Endothelial cell of umbilical vein (primary cell): ENCODE measurements at regions not wholly inside any gene's neighbourhood (a gene's known extent, or its start where the extent isn't known, plus 50 kb on each side); places are given as distances from the start of the nearest gene placed in this dataset.

ENCODE experiments used
- BruUV-seq: library from RNA; stranded (reverse); fragments of 400-500 nt; replicated peaks from 2 replicates; lab custom pipeline; 2021; lab: Mats Ljungman, UMichigan
- CTCF ChIA-PET: fragments of 300-600, 350-600 bp; sonication (Branson Sonifier 250); formaldehyde crosslinking; loops from one replicate; lab custom pipeline; 2021; ENCODE audit warnings: antibody characterized with exemption, inconsistent platforms; lab: Charles Lee
- POLR2A ChIA-PET: fragments of 300-600, 350-600 bp; sonication (Branson Sonifier 250); formaldehyde crosslinking; loops from one replicate; lab custom pipeline; 2021; ENCODE audit warnings: antibody characterized with exemption, inconsistent platforms; lab: Charles Lee
- DNase-seq: peaks from one replicate; pipeline ENCODE4 v3.0.0-alpha.2; 2011; ENCODE audit warnings: low read depth, low spot score
- FAIRE-seq: peaks from 2 replicates; lab custom pipeline; 2011; peaks lifted over from hg19 to GRCh38; lab: Jason Lieb, UNC
- H2AFZ ChIP-seq: 2 replicates; pipeline ENCODE4 v1.6.0; 2012; ENCODE audit warnings: low read depth, low read length, control low read depth, inconsistent platforms
- H3K27ac ChIP-seq: 2 replicates; pipeline ENCODE4 v1.5.1; 2011; ENCODE audit warnings: low read depth, mild to moderate bottlenecking, control low read depth, low read length, moderate library complexity; ENCODE audit not compliant: insufficient read depth
- H3K27me3 ChIP-seq, 2 experiments: 2 replicates each; pipeline versions ENCODE4 v1.6.0 to v1.6.1; 2011; ENCODE audit warnings: low read length in 2 of 2, mixed read lengths in 1 of 2; ENCODE audit not compliant: control insufficient read depth in 2 of 2, insufficient read depth in 2 of 2
- H3K36me3 ChIP-seq, 2 experiments: 2 replicates in 1 of 2; 3 replicates in 1 of 2; pipeline ENCODE4 v1.5.1; 2011; ENCODE audit warnings: low read length in 2 of 2, mild to moderate bottlenecking in 1 of 2, moderate library complexity in 1 of 2; ENCODE audit not compliant: control insufficient read depth in 2 of 2, insufficient read depth in 2 of 2; ENCODE audit errors: extremely low read depth in 1 of 2
- H3K4me1 ChIP-seq: 3 replicates; pipeline ENCODE4 v1.5.1; 2011; ENCODE audit warnings: mild to moderate bottlenecking, low read length; ENCODE audit not compliant: control insufficient read depth, insufficient read depth; ENCODE audit errors: extremely low read depth
- H3K4me2 ChIP-seq: 2 replicates; pipeline ENCODE4 v1.6.1; 2011; ENCODE audit warnings: low read length, control low read depth, mixed read lengths; ENCODE audit not compliant: insufficient read depth
- H3K4me3 ChIP-seq, 3 experiments: fragments of 200-600 bp in 1 of 3; sonication (generic), shearing (Covaris generic) in 1 of 3; replicated peaks in 1 of 3; 2 replicates each; pipeline ENCODE4 v1.5.1; 2011 to 2016; ENCODE audit warnings: control low read depth in 3 of 3, low read length in 3 of 3, mild to moderate bottlenecking in 2 of 3, inconsistent platforms in 1 of 3, low read depth in 1 of 3, moderate library complexity in 1 of 3; ENCODE audit not compliant: insufficient read depth in 1 of 3
- H3K79me2 ChIP-seq: 2 replicates; pipeline ENCODE4 v1.6.0; 2012; ENCODE audit warnings: low read length, inconsistent platforms; ENCODE audit not compliant: control insufficient read depth, insufficient read depth
- H3K9ac ChIP-seq: replicated peaks from 2 replicates; pipeline ENCODE3; 2011; ENCODE audit warnings: low read length, control low read depth; ENCODE audit not compliant: insufficient read depth; ENCODE audit errors: extremely low read depth
- H3K9me1 ChIP-seq: replicated peaks from 3 replicates; pipeline ENCODE4 v1.6.0; 2011; ENCODE audit warnings: mild to moderate bottlenecking, low read length; ENCODE audit not compliant: control insufficient read depth, insufficient read depth; ENCODE audit errors: extremely low read depth
- H3K9me3 ChIP-seq: replicated peaks from 2 replicates; pipeline ENCODE4 v1.5.1; 2012; ENCODE audit warnings: low read length, inconsistent platforms; ENCODE audit not compliant: control insufficient read depth, insufficient read depth
- H4K20me1 ChIP-seq: replicated peaks from 2 replicates; pipeline ENCODE3; 2011; ENCODE audit warnings: mild to moderate bottlenecking, low read length; ENCODE audit not compliant: control insufficient read depth, insufficient read depth; ENCODE audit errors: extremely low read depth
- EZH2 ChIP-seq: IDR thresholded peaks from 2 replicates; pipeline ENCODE4 v1.6.1; 2012; ENCODE audit warnings: borderline replicate concordance, low read depth, mild to moderate bottlenecking, moderate library complexity, low read length, inconsistent platforms; ENCODE audit not compliant: severe bottlenecking
- FOS ChIP-seq: IDR thresholded peaks from 2 replicates; pipeline ENCODE4 v1.6.1; 2011; ENCODE audit warnings: mild to moderate bottlenecking, low read length, moderate library complexity, borderline replicate concordance; ENCODE audit not compliant: insufficient read depth
- GATA2 ChIP-seq: IDR thresholded peaks from 2 replicates; pipeline ENCODE4 v1.7.0; 2011; ENCODE audit warnings: low read depth, mild to moderate bottlenecking, moderate library complexity, mixed read lengths, low read length; ENCODE audit not compliant: insufficient read length, insufficient read depth
- MYC ChIP-seq: IDR thresholded peaks from one replicate; pipeline ENCODE4 v1.6.1; 2011; ENCODE audit warnings: mild to moderate bottlenecking, low read depth, low read length
- POLR2A ChIP-seq: IDR thresholded peaks from 2 replicates; pipeline ENCODE4 v1.6.1; 2012; ENCODE audit warnings: low read depth, mild to moderate bottlenecking, control low read depth, low read length
- POLR2AphosphoS5 ChIP-seq: IDR thresholded peaks from 2 replicates; pipeline ENCODE4 v1.6.1; 2012; ENCODE audit warnings: low read depth, mild to moderate bottlenecking, control low read depth, low read length, moderate library complexity; ENCODE audit not compliant: insufficient read depth
- dilution Hi-C: fragments of 300-500 bp; cut with MboI; formaldehyde crosslinking; loops from one replicate; pipeline ENCODE4 v1.15.0; 2019; ENCODE audit warnings: low sequenced_read_pairs; ENCODE audit not compliant: extremely low pct_ligation_motif_present
- intact Hi-C: fragments of 100-400 bp; cut with micrococcal nuclease; formaldehyde crosslinking; loops from one replicate; pipeline ENCODE4 v1.10.0; 2022

DNA sequence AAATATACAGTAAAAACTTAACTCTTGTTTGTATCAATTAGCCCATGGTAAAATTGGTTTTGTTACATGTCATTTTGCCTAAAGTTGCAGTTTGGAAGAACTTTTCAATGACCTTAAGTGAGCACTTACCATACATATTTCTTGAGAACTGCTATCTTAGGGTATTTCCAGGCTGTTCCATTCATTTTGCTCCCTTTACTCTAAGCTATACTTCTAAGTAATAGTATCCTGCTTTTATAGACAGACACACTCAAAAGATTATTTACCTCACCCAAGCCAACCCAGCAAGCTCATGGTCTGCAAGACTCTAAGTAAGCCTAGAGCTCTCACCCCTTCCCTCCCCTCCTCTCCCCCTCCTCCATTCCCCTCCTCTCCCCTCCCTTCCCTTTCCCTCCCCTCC lies 294.0 kb downstream of the HS3ST1 start:
- no peak overlapping the region for H3K27ac ChIP-seq
- H3K79me2 ChIP-seq: no peaks in the 10 kb centered on the region
- H3K27me3 ChIP-seq: no peaks in the 10 kb centered on the region
- TF ChIP-seq GATA2 (no peak), POLR2AphosphoS5 (no peak), MYC (no peak)
- DNase-seq: no peak
- no peak for FAIRE-seq
- dilution Hi-C loops (no loop called here), intact Hi-C loops (no loop called here)
- ChIA-PET CTCF (no interaction called here), POLR2A (no interaction called here)
- H3K36me3 ChIP-seq: no peaks in the 10 kb centered on the region
- BruUV-seq: no TSS peak
- no peaks in the 10 kb centered on the region for H3K9me1 ChIP-seq
- no peak overlapping the region for H3K9ac ChIP-seq
- H4K20me1 ChIP-seq: no peaks in the 10 kb centered on the region
- H2AFZ ChIP-seq: no peak overlapping the region
- no peak overlapping the region for H3K4me2 ChIP-seq
- H3K9me3 ChIP-seq: no peaks in the 10 kb centered on the region
- H3K4me1 ChIP-seq: no peaks in the 10 kb centered on the region
- H3K4me3 ChIP-seq: no peak overlapping the region

DNA sequence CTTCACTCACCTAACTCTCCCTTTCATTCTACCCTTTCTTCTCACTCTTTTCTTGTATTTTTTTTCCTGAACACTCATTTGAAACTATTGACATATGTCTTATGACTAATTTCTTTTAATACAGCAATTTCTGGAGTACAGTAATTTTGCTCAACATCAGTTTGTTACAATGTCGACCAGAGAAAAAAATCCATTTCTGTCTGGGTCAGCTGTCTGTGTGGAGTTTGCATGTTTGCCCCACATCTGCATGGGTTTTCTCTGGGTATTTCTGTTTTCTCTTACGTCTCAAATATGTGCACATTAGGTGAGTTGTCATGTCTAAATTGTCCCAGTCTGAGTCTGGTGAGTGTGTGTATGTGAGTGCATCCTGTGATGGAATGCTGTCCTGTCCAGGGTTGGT lies 294.8 kb downstream of the HS3ST1 start:
- Histone ChIP-seq H3K9ac (no peak overlapping the region), H3K9me3 (no peaks in the 10 kb centered on the region), H2AFZ (no peak overlapping the region), H3K36me3 (no peaks in the 10 kb centered on the region), H3K27ac (no peak overlapping the region), H3K79me2 (no peaks in the 10 kb centered on the region), H3K9me1 (no peaks in the 10 kb centered on the region), H4K20me1 (no peaks in the 10 kb centered on the region), H3K4me1 (no peaks in the 10 kb centered on the region), H3K4me2 (no peak overlapping the region), H3K4me3 (no peak overlapping the region), H3K27me3 (no peaks in the 10 kb centered on the region)
- POLR2A ChIA-PET: no interaction called here
- no peak for DNase-seq
- dilution Hi-C loops: no loop called here
- CTCF ChIA-PET: no interaction called here
- TF ChIP-seq POLR2A (no peak), POLR2AphosphoS5 (no peak), GATA2 (no peak), FOS (no peak), EZH2 (no peak)
- no peak for FAIRE-seq
- intact Hi-C loops: no loop called here
- BruUV-seq: no TSS peak
